HepG2 (cell line): ENCODE measurements at regions not wholly inside any gene's neighbourhood (a gene's known extent, or its start where the extent isn't known, plus 50 kb on each side); places are given as distances from the start of the nearest gene placed in this dataset.

ENCODE experiments used
- ATAC-seq: fragments of 200-7000 bp; cut with Tn5 transposase; 3 replicates; pipeline ENCODE4 v1.9.1; 2020; ENCODE audit warnings: mild to moderate bottlenecking, moderate library complexity
- BruUV-seq: library from RNA; stranded (reverse); fragments of 400-500 nt; replicated peaks from 2 replicates; lab custom pipeline; 2021; lab: Mats Ljungman, UMichigan
- CTCF ChIA-PET: fragments of 300-600 bp; formaldehyde crosslinking; extraction: SDS; loops from one replicate; lab custom pipeline; 2021; ENCODE audit warnings: low total read pairs, inconsistent platforms, low intra/inter-chr PET ratio; lab: Yijun Ruan, JAX
- POLR2A ChIA-PET: fragments of 350-600 bp; sonication (Branson Sonifier 250); formaldehyde crosslinking; loops from one replicate; lab custom pipeline; 2020; ENCODE audit warnings: antibody characterized with exemption, inconsistent platforms; lab: Yijun Ruan, JAX
- DNase-seq: peaks from one replicate; pipeline ENCODE4 v3.0.0-alpha.2; 2015; ENCODE audit warnings: low spot score
- FAIRE-seq: peaks from 3 replicates; lab custom pipeline; 2011; peaks lifted over from hg19 to GRCh38; lab: Jason Lieb, UNC
- H2AFZ ChIP-seq: one replicate; pipeline ENCODE4 v1.6.1; 2011; ENCODE audit warnings: low read length, inconsistent platforms
- H3K27ac ChIP-seq: fragments of 300-600 bp; 3 replicates; pipeline ENCODE4 v1.8.0; 2011; ENCODE audit warnings: mixed run types, mild to moderate bottlenecking, mixed read lengths, low read length, inconsistent platforms; ENCODE audit not compliant: insufficient read depth; ENCODE audit errors: extremely low read length
- H3K27me3 ChIP-seq, 2 experiments: fragments of 200-600 bp in 1 of 2; 2 replicates in 1 of 2; 3 replicates in 1 of 2; pipeline versions ENCODE4 v1.6.0 to v1.8.0; 2011; ENCODE audit warnings: low read length in 2 of 2, mild to moderate bottlenecking in 2 of 2, moderate library complexity in 2 of 2, inconsistent platforms in 1 of 2; ENCODE audit not compliant: insufficient read depth in 2 of 2, control insufficient read depth in 1 of 2
- H3K36me3 ChIP-seq, 2 experiments: fragments of 200-600 bp in 1 of 2; replicated peaks in 1 of 2; 2 replicates in 1 of 2; 3 replicates in 1 of 2; pipeline versions ENCODE4 v1.5.1 to v1.8.0; 2011; ENCODE audit warnings: low read length in 2 of 2, inconsistent platforms in 1 of 2; ENCODE audit not compliant: insufficient read depth in 2 of 2, control insufficient read depth in 1 of 2
- H3K4me1 ChIP-seq: 2 replicates; pipeline ENCODE4 v1.5.1; 2012; ENCODE audit warnings: low read length, inconsistent platforms; ENCODE audit not compliant: insufficient read depth
- H3K4me2 ChIP-seq: 2 replicates; pipeline ENCODE4 v1.6.0; 2011; ENCODE audit warnings: low read depth, low read length, inconsistent platforms
- H3K4me3 ChIP-seq, 3 experiments: fragments of 200-600 bp in 1 of 3; sonication (generic), shearing (Covaris generic) in 1 of 3; replicated peaks in 1 of 3; 2 replicates each; pipeline ENCODE4 v1.5.1; 2011 to 2016; ENCODE audit warnings: low read length in 3 of 3, inconsistent platforms in 2 of 3, low read depth in 2 of 3, mild to moderate bottlenecking in 2 of 3, control low read depth in 1 of 3, mixed read lengths in 1 of 3; ENCODE audit not compliant: insufficient read depth in 1 of 3
- H3K79me2 ChIP-seq: one replicate; pipeline ENCODE4 v1.6.1; 2011; ENCODE audit warnings: low read length, inconsistent platforms; ENCODE audit not compliant: insufficient read depth
- H3K9ac ChIP-seq: 2 replicates; pipeline ENCODE4 v1.6.0; 2011; ENCODE audit warnings: mild to moderate bottlenecking, low read depth, low read length, inconsistent platforms; ENCODE audit not compliant: insufficient read depth
- H3K9me3 ChIP-seq: 2 replicates; pipeline ENCODE4 v1.5.1; 2012; ENCODE audit warnings: mild to moderate bottlenecking, low read length
- H4K20me1 ChIP-seq: 2 replicates; pipeline ENCODE4 v1.6.0; 2011; ENCODE audit warnings: inconsistent platforms, mild to moderate bottlenecking, low read length, moderate library complexity; ENCODE audit not compliant: insufficient read depth
- CENPBD1 ChIP-seq: sonication (generic); formaldehyde crosslinking; IDR thresholded peaks from 2 replicates; pipeline ENCODE4 v1.8.0; 2022; ENCODE audit warnings: missing genetic modification reagents, low read depth, mild to moderate bottlenecking, borderline replicate concordance
- ELK4 ChIP-seq: sonication (generic); formaldehyde crosslinking; IDR thresholded peaks from 2 replicates; pipeline ENCODE4 v1.9.0; 2021; ENCODE audit warnings: missing genetic modification reagents, borderline replicate concordance
- HINFP ChIP-seq: sonication (generic); formaldehyde crosslinking; IDR thresholded peaks from 2 replicates; pipeline ENCODE4 v1.4.0; 2020; ENCODE audit warnings: low read depth, mild to moderate bottlenecking, missing genetic modification reagents
- MYC ChIP-seq: sonication (generic); formaldehyde crosslinking; IDR thresholded peaks from 2 replicates; pipeline ENCODE4 v1.9.0; 2021; ENCODE audit warnings: missing genetic modification reagents, borderline replicate concordance
- NPAS2 ChIP-seq: sonication (generic); formaldehyde crosslinking; IDR thresholded peaks from 2 replicates; pipeline ENCODE4 v1.8.0; 2022; ENCODE audit warnings: mild to moderate bottlenecking, missing genetic modification reagents, borderline replicate concordance
- USF2 ChIP-seq, 2 experiments: sonication (generic) in 1 of 2; formaldehyde crosslinking in 1 of 2; IDR thresholded peaks; 2 replicates each; pipeline versions ENCODE4 v1.5.1 to v1.6.1; 2011 to 2020; ENCODE audit warnings: borderline replicate concordance in 1 of 2, low read depth in 1 of 2, low read length in 1 of 2, mild to moderate bottlenecking in 1 of 2, missing genetic modification reagents in 1 of 2, moderate library complexity in 1 of 2
- ZBED4 ChIP-seq: sonication (generic); formaldehyde crosslinking; IDR thresholded peaks from 2 replicates; pipeline ENCODE4 v1.4.0; 2020; ENCODE audit warnings: missing genetic modification reagents, borderline replicate concordance
- ZFP41 ChIP-seq: sonication (generic); formaldehyde crosslinking; IDR thresholded peaks from 2 replicates; pipeline ENCODE4 v1.4.0; 2020; ENCODE audit warnings: mild to moderate bottlenecking, missing genetic modification reagents, borderline replicate concordance
- ZKSCAN5 ChIP-seq: sonication (generic); formaldehyde crosslinking; IDR thresholded peaks from 2 replicates; pipeline ENCODE4 v1.5.1; 2020; ENCODE audit warnings: mild to moderate bottlenecking, missing genetic modification reagents
- ZNF639 ChIP-seq: conservative IDR thresholded peaks from 2 replicates; pipeline ENCODE4 v1.6.1; 2018; ENCODE audit warnings: missing genetic modification reagents
- WGBS: methylation state at CpG from one replicate; pipeline ENCODE4 v1.1.6; 2017; ENCODE audit warnings: low lambda C conversion rate; 5-methylcytosine and 5-hydroxymethylcytosine counted together
- in situ Hi-C: cut with HindIII; loops from 2 replicates; pipeline ENCODE4 v1.10.0; 2017; ENCODE audit warnings: low pct_unique_long_range_greater_than_20kb; ENCODE audit not compliant: extremely low pct_ligation_motif_present
- intact Hi-C: fragments of 100-400 bp; cut with micrococcal nuclease; formaldehyde crosslinking; loops from one replicate; pipeline ENCODE4 v1.10.0; 2022; ENCODE audit not compliant: unreplicated experiment

- TF ChIP-seq USF2 (IDR thresholded peaks at IDR 0.05; ENCODE audit: low read depth, low read length) (no peak), USF2 (CRISPR knock-in tag; IDR thresholded peaks at IDR 0.05; ENCODE audit: borderline replicate concordance) (no peak), ZKSCAN5 (no peak), ZFP41 (no peak), CENPBD1 (CRISPR knock-in tag) (no peak), NPAS2 (no peak)
Measured at GRCh38 chr2:209138079-209138478, 285.8 kb upstream of the MAP2 start (continued).

GRCh38 chr2:209141142-209141541 lies 282.7 kb upstream of the MAP2 start:
- ChIA-PET POLR2A (no interaction called here), CTCF (no interaction called here)
- no peak for DNase-seq
- no peak overlapping the region for H3K9ac ChIP-seq
- no peak overlapping the region for H3K27ac ChIP-seq
- BruUV-seq: no TSS peak
- H3K4me2 ChIP-seq: no peak overlapping the region
- no peaks in the 10 kb centered on the region for H3K79me2 ChIP-seq
- intact Hi-C loops (no loop called here), in situ Hi-C loops (no loop called here)
- no peaks in the 10 kb centered on the region for H3K4me1 ChIP-seq
- H3K4me3 ChIP-seq: no peak overlapping the region
- no peaks in the 10 kb centered on the region for H3K36me3 ChIP-seq
- WGBS: under 1% methylated on average over 3 of the region's 3 CpGs
- ATAC-seq: no peak
- no peaks in the 10 kb centered on the region for H3K9me3 ChIP-seq
- no peaks in the 10 kb centered on the region for H3K27me3 ChIP-seq
- no peak for FAIRE-seq
- no peaks in the 10 kb centered on the region for H4K20me1 ChIP-seq
- no peak overlapping the region for H2AFZ ChIP-seq
- no peak for TF ChIP-seq ELK4
- no peak for TF ChIP-seq MYC (CRISPR knock-in tag)
- no peak for TF ChIP-seq HINFP (CRISPR knock-in tag)
- no peak for TF ChIP-seq ZBED4 (CRISPR knock-in tag)
- TF ChIP-seq ZNF639 (CRISPR knock-in tag): no peak
